ENCODE measurements at regions not wholly inside any gene's neighbourhood (a gene's known extent, or its start where the extent isn't known, plus 50 kb on each side); places are given as distances from the start of the nearest gene placed in this dataset.

GRCh38 chr3:139111392-139112229 is 66.9 kb upstream of the PRR23C start (continued):
- TF ChIP-seq KDM5A (IDR thresholded peaks at IDR 0.05; ENCODE audit: borderline replicate concordance, low read length) (no peak), SMAD9 (CRISPR knock-in tag; IDR thresholded peaks at IDR 0.05) (no peak), CTCF (CRISPR knock-in tag; IDR thresholded peaks at IDR 0.05) (peak; percentile 83), SMC3 (IDR thresholded peaks at IDR 0.05; ENCODE audit: low read length) (peak; percentile 72), GABPB1 (CRISPR knock-in tag; IDR thresholded peaks at IDR 0.05) (0 out of 2 replicates have a peak, but pooled peaks have one; percentile 18)

- Histone ChIP-seq H3K4me3 (replicated peaks in 1 of 3; ENCODE audit: insufficient read depth in 1 of 3, low read depth in 2 of 3, low read length in 3 of 3) (no peak overlapping the region), H3K4me1 (ENCODE audit: insufficient read depth, low read length) (no peaks in the 10 kb centered on the region), H3K27me3 (ENCODE audit: control insufficient read depth in 1 of 2, insufficient read depth in 2 of 2, low read length in 2 of 2) (peaks cover 0 to 19% of the 10 kb centered on the region in 2 experiments; a peak in 2 of 5 replicates), H3K9me3 (ENCODE audit: low read length) (no peaks in the 10 kb centered on the region), H3K36me3 (replicated peaks in 1 of 2; ENCODE audit: control insufficient read depth in 1 of 2, insufficient read depth in 2 of 2, low read length in 2 of 2) (no peaks in the 10 kb centered on the region), H3K9ac (ENCODE audit: insufficient read depth, low read depth, low read length) (no peak overlapping the region), H3K4me2 (ENCODE audit: low read depth, low read length) (no peak overlapping the region), H2AFZ (ENCODE audit: low read length) (no peak overlapping the region), H4K20me1 (ENCODE audit: insufficient read depth, low read length) (no peaks in the 10 kb centered on the region), H3K27ac (ENCODE audit: extremely low read length, insufficient read depth, low read length) (no peak overlapping the region), H3K79me2 (ENCODE audit: insufficient read depth, low read length) (no peaks in the 10 kb centered on the region)
- in situ Hi-C loops (cut with HindIII; ENCODE audit: extremely low pct_ligation_motif_present, low pct_unique_long_range_greater_than_20kb) (loop anchor here (5.0 kb wide), 1 partner anchor 215 kb away; no protein-coding TSS in a partner anchor), intact Hi-C loops (cut with micrococcal nuclease; ENCODE audit: unreplicated experiment) (loop anchor here (2.0 to 5.0 kb wide), 2 partner anchors 170 to 217 kb away; no protein-coding TSS in a partner anchor)
- no peak for DNase-seq (ENCODE audit: low spot score)
- CTCF ChIA-PET (ENCODE audit: low intra/inter-chr PET ratio, low total read pairs): interaction anchor here (1.6 to 3.1 kb wide), 3 partner anchors 90 to 218 kb away, joined by 5 to 45 read pairs (median 6); no protein-coding TSS in a partner anchor
- no peak for ATAC-seq
- no CpG with 5 or more reads among the region's 1 CpG for WGBS (ENCODE audit: low lambda C conversion rate)
- FAIRE-seq: no peak
- TF ChIP-seq ZNF33B (CRISPR knock-in tag; IDR thresholded peaks at IDR 0.05): no peak
- TF ChIP-seq ZFX (CRISPR knock-in tag; IDR thresholded peaks at IDR 0.05; ENCODE audit: low read depth): no peak
- no peak for TF ChIP-seq BHLHE40 (IDR thresholded peaks at IDR 0.05; ENCODE audit: low read length)
- TF ChIP-seq HBP1 (CRISPR knock-in tag; IDR thresholded peaks at IDR 0.05; ENCODE audit: low read depth): no peak
- no peak for TF ChIP-seq ZNF367 (CRISPR knock-in tag; IDR thresholded peaks at IDR 0.05; ENCODE audit: borderline replicate concordance)
- POLR2A ChIA-PET: no interaction called here
- no TSS peak for BruUV-seq (replicated peaks)
These were observed 67.5 kb upstream of the PRR23C start for GRCh38 chr3:139112230-139112558.
